ENCODE measurements at regions not wholly inside any gene's neighbourhood (a gene's known extent, or its start where the extent isn't known, plus 50 kb on each side); places are given as distances from the start of the nearest gene placed in this dataset.

DNA sequence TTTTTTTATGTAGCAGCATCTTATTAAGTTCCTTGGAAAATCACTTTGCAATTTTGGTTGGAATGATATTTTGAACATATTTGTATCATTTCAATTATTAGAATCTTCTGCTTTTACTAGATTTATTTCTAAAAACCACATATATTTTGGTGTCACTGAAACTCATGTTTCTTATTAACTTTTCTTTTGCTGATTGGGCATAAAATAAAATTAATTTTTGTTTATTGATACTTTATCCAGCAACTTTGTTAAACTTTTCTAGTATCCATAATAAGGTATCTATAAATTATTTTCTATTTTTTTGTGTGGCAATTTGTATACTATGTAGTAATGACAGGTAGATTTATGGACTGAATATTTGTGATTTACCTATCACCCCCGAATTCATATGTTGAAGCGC lies 556.4 kb upstream of the ATXN8OS start:
- H3K4me1 Mint-ChIP-seq (ENCODE audit: low read depth) = no peaks in the 10 kb centered on the region
- H3K9me3 Mint-ChIP-seq = peaks cover 13% of the 10 kb centered on the region
- no peak overlapping the region for H3K27ac Mint-ChIP-seq
- DNase-seq (ENCODE audit: low spot score) = no peak
- H3K27me3 Mint-ChIP-seq (ENCODE audit: low read depth) = no peaks in the 10 kb centered on the region
- no peak overlapping the region for H3K4me3 Mint-ChIP-seq
- no peaks in the 10 kb centered on the region for H3K36me3 Mint-ChIP-seq (ENCODE audit: low read depth)

DNA sequence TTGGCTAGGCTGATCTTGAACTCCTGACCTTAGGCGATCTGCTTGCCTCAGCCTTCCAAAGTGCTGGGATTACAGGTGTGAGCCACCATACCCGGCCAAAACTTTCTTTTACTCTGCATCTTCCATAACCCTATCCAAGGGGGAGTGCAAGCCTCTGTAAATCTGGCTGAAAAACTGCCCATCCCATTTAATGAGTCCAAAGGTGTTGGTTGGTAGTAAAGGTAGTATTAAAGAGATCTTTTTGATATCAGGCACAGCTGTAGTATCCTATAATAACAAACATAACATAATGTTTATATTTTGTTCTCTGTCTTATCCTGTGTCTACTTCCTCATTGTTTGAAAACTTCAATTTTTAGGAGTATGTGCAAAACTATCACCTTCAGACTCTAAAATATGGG lies 559.8 kb upstream of the ATXN8OS start:
- peaks cover 16% of the 10 kb centered on the region for H3K9me3 Mint-ChIP-seq
- no peak overlapping the region for H3K4me3 Mint-ChIP-seq
- no peaks in the 10 kb centered on the region for H3K27me3 Mint-ChIP-seq (ENCODE audit: low read depth)
- H3K4me1 Mint-ChIP-seq (ENCODE audit: low read depth) = no peaks in the 10 kb centered on the region
- DNase-seq (ENCODE audit: low spot score) = no peak
- no peaks in the 10 kb centered on the region for H3K36me3 Mint-ChIP-seq (ENCODE audit: low read depth)
- no peak overlapping the region for H3K27ac Mint-ChIP-seq

DNA sequence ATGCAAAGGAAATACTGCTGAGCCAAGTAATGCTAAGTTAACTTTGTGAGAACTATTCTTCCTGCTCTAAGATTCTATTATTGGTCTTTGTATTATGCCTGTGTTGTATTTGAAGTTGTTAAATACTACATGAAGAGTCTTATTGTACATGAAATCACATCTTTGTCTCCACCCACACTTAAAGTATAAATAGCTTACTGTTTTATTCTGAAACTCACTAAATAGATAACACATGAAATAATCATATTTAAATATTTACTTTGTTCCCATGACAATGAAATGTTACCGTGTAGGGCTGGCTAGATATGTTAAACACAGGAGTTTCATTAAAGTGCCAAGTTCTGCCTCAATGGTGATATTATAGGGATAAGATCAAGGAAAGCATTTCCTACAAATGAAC lies 562.1 kb upstream of the ATXN8OS start:
- peaks cover 16% of the 10 kb centered on the region for H3K9me3 Mint-ChIP-seq
- no peak overlapping the region for H3K27ac Mint-ChIP-seq
- no peak overlapping the region for H3K4me3 Mint-ChIP-seq
- no peaks in the 10 kb centered on the region for H3K27me3 Mint-ChIP-seq (ENCODE audit: low read depth)
- DNase-seq (ENCODE audit: low spot score) = no peak
- no peaks in the 10 kb centered on the region for H3K36me3 Mint-ChIP-seq (ENCODE audit: low read depth)
- no peaks in the 10 kb centered on the region for H3K4me1 Mint-ChIP-seq (ENCODE audit: low read depth)

DNA sequence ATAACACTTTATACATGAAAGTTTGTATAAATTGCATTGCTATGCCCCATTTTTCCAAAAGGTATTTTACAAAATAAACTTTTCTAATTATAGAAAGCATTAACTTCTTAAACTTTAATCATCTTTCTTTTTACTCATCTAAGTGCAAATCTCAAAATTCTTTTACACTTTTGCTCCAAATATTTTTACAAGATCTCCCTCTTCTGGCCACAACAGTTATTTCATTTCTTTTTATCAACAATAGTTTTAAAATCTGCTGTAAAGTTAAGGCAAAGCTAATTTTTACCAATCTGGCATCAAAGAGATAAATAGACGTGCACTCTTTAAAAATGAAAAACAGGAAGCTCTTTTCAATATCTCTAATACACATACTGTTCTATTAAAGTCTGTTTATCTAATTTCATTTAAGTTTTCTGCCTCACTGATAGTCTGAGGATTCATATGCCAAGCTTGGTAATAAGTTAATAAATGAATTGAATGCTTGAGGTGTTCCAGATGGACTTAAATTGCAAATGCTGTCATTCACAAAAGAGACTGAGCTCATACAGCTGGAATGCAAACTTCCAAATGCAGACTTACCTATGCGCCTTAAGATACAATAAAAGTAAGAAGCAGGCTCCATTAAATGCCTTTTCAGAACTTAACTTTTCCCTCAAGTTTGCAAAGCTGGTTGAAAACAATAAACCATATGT lies 583.0 kb upstream of the ATXN8OS start:
- H3K27ac Mint-ChIP-seq = no peak overlapping the region
- peaks cover 7% of the 10 kb centered on the region for H3K9me3 Mint-ChIP-seq
- H3K4me1 Mint-ChIP-seq (ENCODE audit: low read depth) = no peaks in the 10 kb centered on the region
- H3K36me3 Mint-ChIP-seq (ENCODE audit: low read depth) = no peaks in the 10 kb centered on the region
- no peak overlapping the region for H3K4me3 Mint-ChIP-seq
- no peak for DNase-seq (ENCODE audit: low spot score)
- H3K27me3 Mint-ChIP-seq (ENCODE audit: low read depth) = no peaks in the 10 kb centered on the region

DNA sequence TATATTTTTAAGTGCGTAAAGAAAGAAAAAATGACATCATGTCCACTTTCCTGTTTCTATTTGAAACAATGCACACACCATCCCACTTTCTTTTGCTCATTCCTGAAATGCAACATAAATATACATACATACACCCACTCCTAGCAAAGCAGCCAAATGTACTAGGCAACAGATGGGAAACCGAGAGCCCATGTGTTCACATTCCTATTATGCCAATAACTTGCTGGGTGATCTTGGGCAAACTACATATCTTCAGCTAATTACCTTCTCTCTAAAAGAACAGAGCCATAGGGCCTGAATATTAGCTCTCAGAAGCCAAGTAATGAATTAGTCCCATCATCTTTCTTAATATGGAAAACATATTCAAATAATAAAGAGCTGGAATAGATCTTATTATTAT lies 610.6 kb upstream of the ATXN8OS start:
- Mint-ChIP-seq H3K27ac (no peak overlapping the region), H3K4me3 (no peak overlapping the region), H3K4me1 (ENCODE audit: low read depth) (no peaks in the 10 kb centered on the region), H3K36me3 (ENCODE audit: low read depth) (no peaks in the 10 kb centered on the region), H3K9me3 (peaks cover 17% of the 10 kb centered on the region), H3K27me3 (ENCODE audit: low read depth) (no peaks in the 10 kb centered on the region)
- no peak for DNase-seq (ENCODE audit: low spot score)

DNA sequence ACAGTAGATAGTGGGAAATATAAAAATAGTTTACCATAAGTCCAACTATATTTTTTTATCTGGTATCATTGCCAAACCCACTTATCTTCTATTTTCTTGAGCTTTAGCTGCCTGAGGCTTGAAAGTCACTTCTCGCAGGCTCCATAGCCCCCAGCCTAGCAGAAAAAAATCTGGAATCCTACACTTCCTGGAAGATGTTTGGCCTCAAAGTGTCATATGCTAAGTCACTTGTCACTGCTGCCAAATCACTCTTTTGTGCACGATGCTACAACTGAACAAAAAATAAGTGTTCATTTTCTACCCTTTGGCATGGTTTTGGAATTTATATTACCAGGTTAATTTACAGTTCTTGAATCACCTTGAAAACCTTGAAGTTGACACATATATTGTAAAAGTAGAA lies 612.5 kb upstream of the ATXN8OS start:
- Mint-ChIP-seq H3K27me3 (ENCODE audit: low read depth) (no peaks in the 10 kb centered on the region), H3K27ac (no peak overlapping the region), H3K36me3 (ENCODE audit: low read depth) (no peaks in the 10 kb centered on the region), H3K9me3 (peaks cover 12% of the 10 kb centered on the region), H3K4me3 (no peak overlapping the region), H3K4me1 (ENCODE audit: low read depth) (no peaks in the 10 kb centered on the region)
- DNase-seq (ENCODE audit: low spot score) = no peak

DNA sequence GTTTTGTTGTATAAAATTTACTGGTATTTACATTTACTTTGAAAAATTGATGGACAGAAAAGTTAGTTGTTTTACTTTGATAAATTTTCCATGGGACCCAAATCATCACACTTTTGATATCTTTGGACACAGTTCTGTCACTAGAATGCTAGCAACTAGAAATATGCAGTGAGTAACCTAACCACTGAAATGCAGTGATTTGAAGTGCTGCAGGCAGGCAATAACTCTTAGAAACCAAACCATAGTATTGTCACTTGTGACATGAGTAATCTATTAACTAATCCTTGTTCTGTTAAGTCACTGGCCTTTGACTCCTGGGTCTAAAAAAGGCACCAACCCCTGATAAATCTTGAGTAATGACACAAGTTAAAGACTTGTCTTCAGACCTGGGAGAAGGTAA lies 620.0 kb upstream of the ATXN8OS start:
- Mint-ChIP-seq H3K9me3 (peaks cover 27% of the 10 kb centered on the region), H3K4me1 (ENCODE audit: low read depth) (no peaks in the 10 kb centered on the region), H3K36me3 (ENCODE audit: low read depth) (no peaks in the 10 kb centered on the region), H3K4me3 (no peak overlapping the region), H3K27me3 (ENCODE audit: low read depth) (no peaks in the 10 kb centered on the region), H3K27ac (no peak overlapping the region)
- DNase-seq (ENCODE audit: low spot score) = no peak

DNA sequence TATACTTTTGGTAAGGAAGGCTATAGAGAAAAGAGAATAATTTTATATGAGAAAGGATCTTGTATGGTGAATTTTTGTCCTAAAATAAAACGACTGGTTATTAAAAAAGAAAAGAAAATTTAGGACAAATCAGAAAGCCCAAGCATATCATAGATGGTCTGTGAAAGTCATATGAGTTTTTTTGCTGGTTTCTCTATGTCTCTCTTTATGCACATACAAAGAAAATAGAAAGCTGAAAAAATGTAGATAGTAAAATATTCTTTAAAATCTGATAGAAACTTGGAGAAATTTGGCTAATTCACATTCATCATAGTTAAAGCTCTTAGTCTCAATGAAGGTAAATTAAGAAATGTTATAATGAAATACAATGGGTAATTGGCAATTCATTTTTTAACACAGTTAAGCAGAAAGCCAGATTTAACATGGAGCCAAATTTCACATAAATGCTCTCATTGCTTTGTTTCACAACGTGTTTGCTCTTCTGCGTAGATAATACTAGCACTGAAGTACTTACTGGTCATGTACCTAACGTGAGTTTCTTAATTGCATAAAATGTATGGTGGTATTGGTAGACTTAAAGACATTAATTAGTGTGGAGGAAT lies 621.5 kb upstream of the ATXN8OS start:
- Mint-ChIP-seq H3K4me3 (no peak overlapping the region), H3K4me1 (ENCODE audit: low read depth) (no peaks in the 10 kb centered on the region), H3K27ac (no peak overlapping the region), H3K27me3 (ENCODE audit: low read depth) (no peaks in the 10 kb centered on the region), H3K9me3 (peaks cover 31% of the 10 kb centered on the region), H3K36me3 (ENCODE audit: low read depth) (no peaks in the 10 kb centered on the region)
- DNase-seq (ENCODE audit: low spot score) = no peak

DNA sequence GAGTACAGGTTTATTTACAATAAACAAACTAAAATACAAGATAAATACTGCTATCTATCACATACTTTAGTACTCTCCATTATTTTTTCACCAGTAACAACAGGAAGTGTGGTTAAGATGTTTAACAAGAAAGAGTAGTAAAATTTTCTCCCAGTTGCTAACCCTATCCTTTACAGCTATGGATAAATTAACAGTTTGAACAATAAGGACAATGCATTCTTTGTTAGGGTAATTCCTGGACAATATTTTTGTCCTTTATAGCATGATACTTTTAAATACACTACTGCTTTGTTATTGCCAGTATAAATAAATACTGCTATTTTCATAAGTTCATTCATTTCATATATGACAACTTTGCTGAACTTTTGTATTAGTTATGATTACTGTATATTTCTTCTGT lies 630.2 kb upstream of the ATXN8OS start:
- no peak overlapping the region for H3K27ac Mint-ChIP-seq
- peaks cover 20% of the 10 kb centered on the region for H3K9me3 Mint-ChIP-seq
- no peak for DNase-seq (ENCODE audit: low spot score)
- H3K36me3 Mint-ChIP-seq (ENCODE audit: low read depth) = no peaks in the 10 kb centered on the region
- no peaks in the 10 kb centered on the region for H3K4me1 Mint-ChIP-seq (ENCODE audit: low read depth)
- no peak overlapping the region for H3K4me3 Mint-ChIP-seq
- H3K27me3 Mint-ChIP-seq (ENCODE audit: low read depth) = no peaks in the 10 kb centered on the region

DNA sequence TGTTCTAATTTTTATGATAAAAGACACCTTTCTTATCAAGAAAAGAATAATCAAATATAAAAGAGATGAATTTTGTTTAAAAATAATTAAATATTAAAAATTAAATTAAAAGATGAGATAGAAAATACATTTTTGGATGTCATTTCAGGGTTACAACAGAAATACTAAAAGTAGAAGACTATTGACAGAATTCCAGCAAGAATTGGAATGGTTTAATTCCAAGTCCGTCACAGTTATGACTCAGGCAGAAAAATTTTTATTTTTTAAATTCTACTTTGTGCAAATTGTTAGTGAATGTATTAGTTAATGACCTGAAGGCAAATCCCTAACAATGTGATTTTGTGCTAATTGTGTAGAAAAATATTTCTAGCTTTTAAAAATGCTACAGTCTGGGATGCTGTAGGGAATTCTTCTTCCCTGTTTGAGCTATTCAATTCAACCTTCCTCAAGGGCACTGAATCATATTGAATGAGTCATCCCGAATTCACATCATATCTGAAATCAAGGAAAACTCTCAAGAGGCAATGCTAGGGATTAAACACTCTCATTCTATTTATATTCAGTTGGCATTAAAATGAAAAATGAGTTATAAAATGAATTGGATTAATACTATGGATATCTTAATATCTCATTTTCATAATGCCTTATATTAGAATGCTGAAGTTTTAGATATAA lies 633.5 kb upstream of the ATXN8OS start:
- no peak for DNase-seq (ENCODE audit: low spot score)
- Mint-ChIP-seq H3K4me1 (ENCODE audit: low read depth) (no peaks in the 10 kb centered on the region), H3K36me3 (ENCODE audit: low read depth) (no peaks in the 10 kb centered on the region), H3K4me3 (no peak overlapping the region), H3K27me3 (ENCODE audit: low read depth) (no peaks in the 10 kb centered on the region), H3K27ac (no peak overlapping the region), H3K9me3 (peaks cover 5% of the 10 kb centered on the region)

DNA sequence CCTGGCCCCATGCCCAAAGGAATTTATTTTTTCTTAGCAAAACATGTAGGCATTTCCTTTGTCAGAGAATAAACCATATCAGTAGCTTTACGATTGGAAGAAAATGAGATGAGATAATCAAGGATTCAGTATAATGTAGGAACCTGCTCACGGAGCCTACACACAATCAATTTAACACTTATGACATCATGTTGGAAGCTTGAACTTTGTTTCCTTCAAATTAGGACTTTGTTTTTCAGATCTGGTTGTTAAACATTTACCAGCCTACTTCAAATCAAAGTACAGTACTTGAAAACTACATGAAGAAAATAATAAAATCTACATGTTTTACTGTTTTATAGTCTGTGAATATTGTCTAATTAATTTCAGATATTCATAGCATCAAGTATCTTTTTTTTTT lies 639.0 kb upstream of the ATXN8OS start:
- DNase-seq (ENCODE audit: low spot score) = no peak
- Mint-ChIP-seq H3K4me1 (ENCODE audit: low read depth) (no peaks in the 10 kb centered on the region), H3K27ac (no peak overlapping the region), H3K9me3 (peaks cover 14% of the 10 kb centered on the region), H3K27me3 (ENCODE audit: low read depth) (no peaks in the 10 kb centered on the region), H3K4me3 (no peak overlapping the region), H3K36me3 (ENCODE audit: low read depth) (no peaks in the 10 kb centered on the region)

DNA sequence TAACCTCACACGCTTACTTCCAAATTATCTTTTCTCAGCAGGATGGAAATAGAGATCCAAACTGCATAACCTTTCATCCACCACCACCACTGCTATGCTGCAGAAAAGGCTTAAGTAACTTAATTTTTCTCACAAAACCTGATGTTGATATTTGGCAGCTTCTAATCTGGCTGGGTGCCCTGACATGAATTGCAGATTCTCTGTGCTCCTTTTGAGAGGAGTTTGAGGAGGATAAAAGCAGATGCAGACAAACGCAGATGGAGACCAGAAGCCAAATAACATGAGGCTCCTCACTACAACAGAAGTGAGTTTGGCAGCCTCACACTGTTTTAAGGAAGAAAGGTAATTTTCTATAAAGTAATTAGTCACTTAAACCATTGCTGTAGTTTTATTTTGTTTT lies 646.2 kb upstream of the ATXN8OS start:
- peaks cover 34% of the 10 kb centered on the region for H3K9me3 Mint-ChIP-seq
- H3K27me3 Mint-ChIP-seq (ENCODE audit: low read depth) = no peaks in the 10 kb centered on the region
- H3K27ac Mint-ChIP-seq = no peak overlapping the region
- H3K36me3 Mint-ChIP-seq (ENCODE audit: low read depth) = no peaks in the 10 kb centered on the region
- no peaks in the 10 kb centered on the region for H3K4me1 Mint-ChIP-seq (ENCODE audit: low read depth)
- DNase-seq (ENCODE audit: low spot score) = no peak
- H3K4me3 Mint-ChIP-seq = no peak overlapping the region

DNA sequence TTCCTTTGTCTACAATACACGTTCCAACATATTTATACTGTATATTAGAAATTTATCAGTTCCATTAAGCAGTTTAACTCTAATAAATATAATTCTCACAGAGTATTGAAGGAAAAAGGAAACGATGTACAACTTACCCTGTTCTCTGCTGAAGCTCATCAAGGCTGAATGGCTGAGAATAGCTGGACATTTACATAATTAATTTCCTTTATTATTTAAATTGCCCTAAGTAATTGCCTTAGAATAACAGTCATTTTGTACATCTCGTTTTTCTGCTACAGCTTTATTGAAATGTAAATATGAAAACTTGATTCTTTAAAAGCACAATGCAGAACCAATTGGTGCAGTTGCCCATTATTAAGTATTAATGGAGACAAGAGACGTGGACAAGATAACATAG lies 648.3 kb upstream of the ATXN8OS start:
- Mint-ChIP-seq H3K27ac (no peak overlapping the region), H3K36me3 (ENCODE audit: low read depth) (no peaks in the 10 kb centered on the region), H3K4me3 (no peak overlapping the region), H3K27me3 (ENCODE audit: low read depth) (no peaks in the 10 kb centered on the region), H3K4me1 (ENCODE audit: low read depth) (no peaks in the 10 kb centered on the region), H3K9me3 (peaks cover 31% of the 10 kb centered on the region)
- DNase-seq (ENCODE audit: low spot score) = no peak

DNA sequence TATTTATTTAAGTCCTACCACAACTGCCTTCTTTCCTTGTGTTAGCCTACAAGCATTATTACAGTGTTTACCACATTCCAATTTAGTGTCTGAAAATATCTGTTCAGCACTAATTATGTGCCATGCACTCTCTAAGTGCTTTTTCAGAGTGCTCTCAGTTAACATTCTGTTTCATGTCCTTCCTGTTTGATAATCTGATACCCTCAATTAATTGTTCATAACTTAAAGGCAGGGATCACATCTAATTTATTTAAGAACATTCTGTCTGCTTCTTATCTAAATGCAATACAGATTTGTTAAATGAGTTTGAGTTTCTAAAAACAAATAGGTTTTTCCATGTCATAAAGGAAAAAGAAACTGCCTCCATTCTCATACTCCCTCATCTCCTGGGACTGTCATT lies 649.6 kb upstream of the ATXN8OS start:
- H3K27me3 Mint-ChIP-seq (ENCODE audit: low read depth) = no peaks in the 10 kb centered on the region
- no peak overlapping the region for H3K27ac Mint-ChIP-seq
- peaks cover 29% of the 10 kb centered on the region for H3K9me3 Mint-ChIP-seq
- no peaks in the 10 kb centered on the region for H3K4me1 Mint-ChIP-seq (ENCODE audit: low read depth)
- H3K36me3 Mint-ChIP-seq (ENCODE audit: low read depth) = no peaks in the 10 kb centered on the region
- H3K4me3 Mint-ChIP-seq = no peak overlapping the region
- no peak for DNase-seq (ENCODE audit: low spot score)

All from T-helper 2 cell treated with Interferon-gamma antibody and Interleukin-4, amounts not matched to agents 5 μg/mL and 100 μg/mL, for 36 hours (primary cell).